ENCODE measurements at regions not wholly inside any gene's neighbourhood (a gene's known extent, or its start where the extent isn't known, plus 50 kb on each side); places are given as distances from the start of the nearest gene placed in this dataset.

- no peak overlapping the region for H3K27ac ChIP-seq (ENCODE audit: low read depth, low read length)
- POLR2A ChIA-PET = no interaction called here
- TF ChIP-seq SP1 (IDR thresholded peaks at IDR 0.05; ENCODE audit: low read depth) = no peak
- TF ChIP-seq CBX3 (IDR thresholded peaks at IDR 0.05; ENCODE audit: low read depth) = no peak
- no peak for TF ChIP-seq EZH2 (IDR thresholded peaks at IDR 0.05)
- no peak for TF ChIP-seq CEBPB (IDR thresholded peaks at IDR 0.05; ENCODE audit: low read depth)
- TF ChIP-seq SIN3A (IDR thresholded peaks at IDR 0.05; ENCODE audit: low read depth) = no peak
- no peak for TF ChIP-seq JUND (IDR thresholded peaks at IDR 0.05)
- no peak for TF ChIP-seq SRF (IDR thresholded peaks at IDR 0.05; ENCODE audit: low read depth)
- no peak for TF ChIP-seq TCF7L2 (IDR thresholded peaks at IDR 0.05; ENCODE audit: borderline replicate concordance, extremely low read depth, insufficient read depth, insufficient read length)
- no peak for TF ChIP-seq MAX (IDR thresholded peaks at IDR 0.05)
- no peak for TF ChIP-seq REST (IDR thresholded peaks at IDR 0.05; ENCODE audit: low read depth)
- no peak for TF ChIP-seq EGR1 (IDR thresholded peaks at IDR 0.05; ENCODE audit: low read depth)
- TF ChIP-seq ELF1 (IDR thresholded peaks at IDR 0.05; ENCODE audit: borderline replicate concordance, low read depth) = no peak
- TF ChIP-seq RAD21 (IDR thresholded peaks at IDR 0.05; ENCODE audit: low read depth) = no peak
- TF ChIP-seq EZH2phosphoT487 (IDR thresholded peaks at IDR 0.05; ENCODE audit: borderline replicate concordance) = no peak
- no peak for TF ChIP-seq POLR2A (IDR thresholded peaks at IDR 0.05; ENCODE audit: borderline replicate concordance, extremely low read depth, insufficient read depth, insufficient read length)
- TF ChIP-seq ATF3 (IDR thresholded peaks at IDR 0.05) = no peak
- no peak for TF ChIP-seq ZFX (IDR thresholded peaks at IDR 0.05)
- no peak for TF ChIP-seq CTCF (IDR thresholded peaks at IDR 0.05 in 2 of 3, conservative IDR thresholded peaks at IDR 0.05 in 1 of 3; ENCODE audit: borderline replicate concordance in 1 of 3, insufficient read depth in 1 of 3, low read depth in 2 of 3, low read length in 2 of 3)
- TF ChIP-seq ZBTB33 (IDR thresholded peaks at IDR 0.05; ENCODE audit: extremely low read depth, insufficient replicate concordance, low read length) = no peak
- TF ChIP-seq ZNF274 (IDR thresholded peaks at IDR 0.05; ENCODE audit: low read depth, low read length) = no peak
- H3K4me2 ChIP-seq (ENCODE audit: low read length) = no peak overlapping the region
- H3K9me2 ChIP-seq (ENCODE audit: insufficient read depth) = no peaks in the 10 kb centered on the region
- H3K4me3 ChIP-seq (replicated peaks in 1 of 2; ENCODE audit: low read depth in 1 of 2, low read length in 2 of 2) = no peak overlapping the region
- intact Hi-C loops (cut with micrococcal nuclease) = no loop called here
- RAD21 ChIA-PET (ENCODE audit: low non-redundant PET in 1 of 2, low total read pairs in 2 of 2, uncharacterized antibody in 2 of 2, unreplicated experiment in 2 of 2) = no interaction called here
- no TSS peak for BruUV-seq (replicated peaks)
- H4K20me1 ChIP-seq (ENCODE audit: insufficient read depth) = no peaks in the 10 kb centered on the region
- ATAC-seq (no peak), DNase-seq (ENCODE audit: low read depth, low spot score) (no peak)
- no peaks in the 10 kb centered on the region for H3K79me2 ChIP-seq (ENCODE audit: insufficient read depth, low read length)
- no peaks in the 10 kb centered on the region; the same call in 1 of the 2 replicates for H3K27me3 ChIP-seq (ENCODE audit: insufficient read depth, low read length)
- H3K36me3 ChIP-seq (ENCODE audit: control insufficient read depth in 1 of 2, insufficient read depth in 2 of 2, low read length in 2 of 2) = no peaks in the 10 kb centered on the region
- H3K4me1 ChIP-seq (ENCODE audit: control insufficient read depth in 1 of 2, insufficient read depth in 2 of 2, low read length in 2 of 2) = no peaks in the 10 kb centered on the region
- H3K9me3 ChIP-seq (ENCODE audit: control insufficient read depth in 1 of 2, insufficient read depth in 1 of 2, low read depth in 1 of 2, low read length in 2 of 2) = no peaks in the 10 kb centered on the region
- no peak overlapping the region for H2AFZ ChIP-seq (ENCODE audit: low read depth, low read length, poor library complexity, severe bottlenecking)
- CTCF ChIA-PET = no interaction called here
- no peak overlapping the region for H3K9ac ChIP-seq (ENCODE audit: low read length)
These were observed 269.1 kb downstream of the GATA3 start for GRCh38 chr10:8323428-8324054.

Measured in HCT116 (cell line).